NB4 (cell line): ENCODE measurements at regions not wholly inside any gene's neighbourhood (a gene's known extent, or its start where the extent isn't known, plus 50 kb on each side); places are given as distances from the start of the nearest gene placed in this dataset.

Source experiments
- CTCF ChIP-seq: IDR thresholded peaks from one replicate; pipeline ENCODE4 v1.5.1; 2012; ENCODE audit warnings: low read depth, low read length
- MAX ChIP-seq: IDR thresholded peaks from 2 replicates; pipeline ENCODE4 v1.6.1; 2011; ENCODE audit warnings: low read depth, low read length
- POLR2A ChIP-seq: IDR thresholded peaks from 2 replicates; pipeline ENCODE4 v1.6.1; 2011; ENCODE audit warnings: mild to moderate bottlenecking; ENCODE audit not compliant: insufficient read length; ENCODE audit errors: extremely low read depth

GRCh38 chr11:109120341-109120740 is 301.6 kb upstream of the C11orf87 start:
- TF ChIP-seq CTCF (no peak), POLR2A (no peak), MAX (no peak)
